Muscle of back (tissue), 3 donors: ENCODE measurements at regions not wholly inside any gene's neighbourhood (a gene's known extent, or its start where the extent isn't known, plus 50 kb on each side); places are given as distances from the start of the nearest gene placed in this dataset.
A peak's percentile ranks its signal among the peaks of the same experiment; 100 is the strongest.
"Not testable (repeated sequence)": the region's sequence is repeated elsewhere in the genome, so short reads cannot be mapped to it uniquely, and the experiment has no call there.

Experiments used
- DNase-seq, 3 donors: peaks; one replicate each; pipeline versions ENCODE4 v3.0.0 to v3.0.0-alpha.2; 2013

- DNase-seq, result no peak
These were observed 52.5 kb downstream of the RHOB start for GRCh38 chr2:20499387-20499786.

- DNase-seq, result peak in 2 of 3 donors; percentile 21 to 89
These were observed 55.1 kb downstream of the RHOB start for GRCh38 chr2:20501974-20502373.

- DNase-seq, result not testable (repeated sequence)
These were observed 55.6 kb downstream of the RHOB start for GRCh38 chr2:20502496-20502895.

- DNase-seq, result no peak
These were observed 57.3 kb downstream of the RHOB start for GRCh38 chr2:20504174-20504573.

GRCh38 chr2:20506201-20506685 is 59.4 kb downstream of the RHOB start:
- DNase-seq, result no peak

GRCh38 chr2:20507166-20507692 is 60.4 kb downstream of the RHOB start:
- no peak for DNase-seq

- no peak for DNase-seq
These were observed 60.8 kb downstream of the RHOB start for GRCh38 chr2:20507711-20508110.

GRCh38 chr2:20509301-20509769 is 62.5 kb downstream of the RHOB start:
- DNase-seq, result no peak

- no peak for DNase-seq
These were observed 63.1 kb downstream of the RHOB start for GRCh38 chr2:20509770-20510490.

- DNase-seq, result no peak
These were observed 64.3 kb downstream of the RHOB start for GRCh38 chr2:20511130-20511529.

GRCh38 chr2:20512061-20512605 is 65.3 kb downstream of the RHOB start:
- DNase-seq, result no peak

- no peak for DNase-seq
These were observed 67.1 kb downstream of the RHOB start for GRCh38 chr2:20513946-20514345.

- peak in 1 of 3 donors; percentile 88 for DNase-seq
These were observed 67.9 kb downstream of the RHOB start for GRCh38 chr2:20514596-20515269.

- DNase-seq, result no peak
These were observed 68.7 kb downstream of the RHOB start for GRCh38 chr2:20515290-20516220.

- DNase-seq, result no peak
These were observed 69.4 kb downstream of the RHOB start for GRCh38 chr2:20516291-20516645.

- peak in 2 of 3 donors; percentile 54 to 60 for DNase-seq
These were observed 69.9 kb downstream of the RHOB start for GRCh38 chr2:20516646-20517341.

- no peak for DNase-seq
These were observed 72.4 kb downstream of the RHOB start for GRCh38 chr2:20519309-20519708.

- no peak for DNase-seq
These were observed 73.3 kb downstream of the RHOB start for GRCh38 chr2:20520128-20520527.

GRCh38 chr2:20521193-20521592 is 74.3 kb downstream of the RHOB start:
- no peak for DNase-seq

GRCh38 chr2:20521682-20522189 is 74.9 kb downstream of the RHOB start:
- DNase-seq, result no peak
